SU-DHL-6 (cell line): ENCODE measurements at regions not wholly inside any gene's neighbourhood (a gene's known extent, or its start where the extent isn't known, plus 50 kb on each side); places are given as distances from the start of the nearest gene placed in this dataset.

ENCODE experiments used
- H2AFZ ChIP-seq: fragments of 200-600 bp; sonication (generic); 2 replicates; pipeline ENCODE4 v1.6.1; 2014; ENCODE audit warnings: low read depth, mild to moderate bottlenecking, moderate library complexity, mixed read lengths, antibody characterized with exemption, low read length; ENCODE audit not compliant: severe bottlenecking
- H3F3A ChIP-seq: fragments of 200-600 bp; shearing (Covaris generic); 2 replicates; pipeline ENCODE4 v1.6.0; 2016; ENCODE audit warnings: antibody characterized with exemption, mild to moderate bottlenecking; ENCODE audit not compliant: insufficient read depth
- H3K27ac ChIP-seq: fragments of 200-600 bp; sonication (generic); 2 replicates; pipeline ENCODE4 v1.5.1; 2016; ENCODE audit warnings: low read depth, mild to moderate bottlenecking, low read length, moderate library complexity, mixed read lengths
- H3K27me3 ChIP-seq: fragments of 200-600 bp; sonication (generic), shearing (Covaris generic); 2 replicates; pipeline ENCODE4 v1.6.0; 2014; ENCODE audit warnings: mild to moderate bottlenecking, low read length
- H3K36me3 ChIP-seq: fragments of 200-600 bp; sonication (generic); 2 replicates; pipeline ENCODE4 v1.6.1; 2014; ENCODE audit warnings: mild to moderate bottlenecking, low read length, mixed read lengths
- H3K4me2 ChIP-seq: fragments of 300-600, 200-600 bp; shearing (Covaris generic), sonication (generic); 2 replicates; pipeline ENCODE4 v1.6.0; 2014; ENCODE audit warnings: low read length, low read depth, mild to moderate bottlenecking; ENCODE audit not compliant: poor library complexity, severe bottlenecking
- H3K4me3 ChIP-seq: fragments of 200-600 bp; sonication (generic); 2 replicates; pipeline ENCODE4 v1.5.1; 2014; ENCODE audit warnings: antibody characterized with exemption, low read length, mild to moderate bottlenecking, mixed read lengths; ENCODE audit not compliant: insufficient read depth, poor library complexity, severe bottlenecking
- H3K79me2 ChIP-seq: fragments of 200-600 bp; sonication (generic); 2 replicates; pipeline ENCODE4 v1.6.1; 2014; ENCODE audit warnings: mild to moderate bottlenecking, low read length, moderate library complexity; ENCODE audit not compliant: insufficient read depth
- H3K9ac ChIP-seq: fragments of 200-600 bp; sonication (generic); 2 replicates; pipeline ENCODE4 v1.7.0; 2014; ENCODE audit warnings: mild to moderate bottlenecking, low read length
- H3K9me2 ChIP-seq: fragments of 200-600 bp; sonication (generic); replicated peaks from 2 replicates; pipeline ENCODE4 v1.6.1; 2014; ENCODE audit warnings: low read length; ENCODE audit not compliant: insufficient read depth
- H3K9me3 ChIP-seq: fragments of 200-600 bp; sonication (generic); 2 replicates; pipeline ENCODE4 v1.6.1; 2014; ENCODE audit warnings: low read length, mixed read lengths; ENCODE audit not compliant: insufficient read depth
- H4K20me1 ChIP-seq: fragments of 200-600 bp; sonication (generic); 2 replicates; pipeline ENCODE4 v1.6.1; 2014; ENCODE audit warnings: low read depth, mild to moderate bottlenecking, antibody characterized with exemption, low read length, moderate library complexity, mixed read lengths
- EZH2phosphoT487 ChIP-seq: fragments of 200-600 bp; sonication (generic), shearing (Covaris generic); conservative IDR thresholded peaks from 2 replicates; pipeline ENCODE4 v1.6.1; 2018; ENCODE audit warnings: mild to moderate bottlenecking, antibody characterized with exemption, low read length, moderate library complexity, mixed read lengths
- TF ChIP-seq, protein P1 (sequence below): fragments of 200-600 bp; sonication (generic); IDR thresholded peaks from one replicate; pipeline ENCODE4 v1.5.1; 2017; ENCODE audit warnings: antibody characterized with exemption, mild to moderate bottlenecking, low read length, moderate library complexity; ENCODE audit not compliant: insufficient read depth, poor library complexity, severe bottlenecking

DNA sequence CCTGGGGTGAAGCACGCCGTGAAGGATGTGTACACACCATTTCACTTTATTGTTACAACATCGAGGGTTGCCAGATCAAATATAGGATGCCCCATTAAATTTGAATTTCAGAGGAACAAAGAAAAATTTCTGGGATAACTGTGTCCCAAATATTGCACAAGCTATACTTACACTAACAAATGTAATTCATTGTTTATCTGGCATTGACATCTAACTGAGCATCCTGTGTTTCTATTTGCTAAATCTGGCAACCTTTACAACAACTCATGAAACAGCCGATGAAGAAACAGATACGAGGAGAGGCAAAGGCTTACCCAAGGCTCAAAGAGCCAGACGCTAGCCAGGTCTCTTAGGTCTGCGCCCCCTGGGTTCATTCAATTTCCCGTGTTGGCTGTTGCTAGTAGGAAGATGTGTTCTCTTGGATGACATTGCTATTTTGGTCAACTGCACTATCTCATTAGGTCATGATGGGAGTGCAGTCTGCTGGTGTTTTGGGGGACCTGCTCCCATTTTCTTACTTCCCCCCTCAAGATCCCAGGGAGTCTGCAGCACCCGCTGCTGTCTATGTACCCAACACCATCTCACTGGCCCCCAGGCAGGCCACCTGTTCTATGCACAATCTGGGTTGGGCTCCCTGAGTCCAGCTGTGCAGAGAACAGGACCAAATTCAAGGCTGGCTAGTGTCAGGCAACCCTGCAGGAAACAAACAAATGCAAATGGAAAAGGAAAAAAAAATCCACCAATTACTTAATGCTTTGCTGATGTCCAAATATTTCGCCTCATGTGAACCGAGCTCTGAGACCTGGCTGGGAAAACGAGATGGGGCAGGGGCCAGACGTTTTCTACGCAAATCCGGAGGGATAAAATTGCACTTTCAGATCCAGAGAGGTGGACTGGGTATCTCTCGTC is 560.9 kb downstream of the MIAT start:
- Histone ChIP-seq H3K4me3 (no peak overlapping the region), H3K27me3 (no peaks in the 10 kb centered on the region), H3K9me3 (no peaks in the 10 kb centered on the region), H2AFZ (no peak overlapping the region), H3F3A (no peaks in the 10 kb centered on the region), H3K9me2 (no peaks in the 10 kb centered on the region), H3K9ac (no peak overlapping the region), H3K36me3 (no peaks in the 10 kb centered on the region), H3K27ac (no peak overlapping the region), H3K4me2 (no peak overlapping the region), H4K20me1 (no peaks in the 10 kb centered on the region), H3K79me2 (no peaks in the 10 kb centered on the region)
- no peak for TF ChIP-seq EZH2phosphoT487
- TF ChIP-seq, protein P1, sequence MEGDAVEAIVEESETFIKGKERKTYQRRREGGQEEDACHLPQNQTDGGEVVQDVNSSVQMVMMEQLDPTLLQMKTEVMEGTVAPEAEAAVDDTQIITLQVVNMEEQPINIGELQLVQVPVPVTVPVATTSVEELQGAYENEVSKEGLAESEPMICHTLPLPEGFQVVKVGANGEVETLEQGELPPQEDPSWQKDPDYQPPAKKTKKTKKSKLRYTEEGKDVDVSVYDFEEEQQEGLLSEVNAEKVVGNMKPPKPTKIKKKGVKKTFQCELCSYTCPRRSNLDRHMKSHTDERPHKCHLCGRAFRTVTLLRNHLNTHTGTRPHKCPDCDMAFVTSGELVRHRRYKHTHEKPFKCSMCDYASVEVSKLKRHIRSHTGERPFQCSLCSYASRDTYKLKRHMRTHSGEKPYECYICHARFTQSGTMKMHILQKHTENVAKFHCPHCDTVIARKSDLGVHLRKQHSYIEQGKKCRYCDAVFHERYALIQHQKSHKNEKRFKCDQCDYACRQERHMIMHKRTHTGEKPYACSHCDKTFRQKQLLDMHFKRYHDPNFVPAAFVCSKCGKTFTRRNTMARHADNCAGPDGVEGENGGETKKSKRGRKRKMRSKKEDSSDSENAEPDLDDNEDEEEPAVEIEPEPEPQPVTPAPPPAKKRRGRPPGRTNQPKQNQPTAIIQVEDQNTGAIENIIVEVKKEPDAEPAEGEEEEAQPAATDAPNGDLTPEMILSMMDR: no peak

DNA sequence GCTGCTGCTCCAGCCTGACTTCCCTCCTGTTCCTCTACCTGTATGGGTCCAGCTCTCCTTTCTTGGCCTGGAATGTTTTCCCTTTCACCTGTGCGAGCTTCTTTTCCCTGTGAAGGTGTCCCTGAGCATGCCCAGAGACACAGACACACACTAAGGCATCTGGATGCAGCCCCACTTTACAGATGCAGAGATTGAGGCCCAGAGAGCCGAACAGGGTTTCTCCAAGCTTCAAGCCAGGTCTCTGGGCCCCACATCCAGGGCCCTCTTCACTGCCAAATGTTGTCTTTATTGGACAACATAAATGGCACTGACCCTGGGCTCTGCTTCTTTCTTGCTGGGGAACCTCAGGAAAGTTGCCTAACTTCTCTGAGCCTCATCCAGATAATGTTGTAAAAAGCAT is 561.6 kb downstream of the MIAT start:
- no peak overlapping the region for H3K4me2 ChIP-seq
- H3K9me2 ChIP-seq: no peaks in the 10 kb centered on the region
- H3K36me3 ChIP-seq: no peaks in the 10 kb centered on the region
- H3F3A ChIP-seq: no peaks in the 10 kb centered on the region
- no peaks in the 10 kb centered on the region for H3K9me3 ChIP-seq
- no peak overlapping the region for H2AFZ ChIP-seq
- H3K9ac ChIP-seq: no peak overlapping the region
- no peak overlapping the region for H3K4me3 ChIP-seq
- H3K79me2 ChIP-seq: no peaks in the 10 kb centered on the region
- no peak overlapping the region for H3K27ac ChIP-seq
- H4K20me1 ChIP-seq: no peaks in the 10 kb centered on the region
- H3K27me3 ChIP-seq: no peaks in the 10 kb centered on the region
- no peak for TF ChIP-seq EZH2phosphoT487
- TF ChIP-seq, protein P1: no peak

DNA sequence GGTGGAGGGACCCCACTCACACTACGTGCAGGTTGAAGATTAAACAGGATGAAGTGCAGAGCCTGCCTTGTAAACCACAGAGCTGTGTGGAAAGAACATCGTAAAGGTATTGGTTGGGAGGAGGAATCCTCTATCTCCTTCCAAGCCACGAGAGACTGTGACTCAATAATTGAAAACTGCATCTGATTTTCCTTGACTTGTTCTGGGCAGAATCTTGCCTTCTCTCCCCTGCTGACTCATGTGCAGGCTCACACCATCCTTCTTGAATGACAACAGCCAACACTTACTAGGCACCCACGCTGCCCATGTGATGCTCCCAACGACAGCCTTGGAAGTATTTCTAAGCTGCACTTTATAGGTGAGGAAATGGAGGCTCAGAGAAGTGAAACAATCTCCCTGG is 563.0 kb downstream of the MIAT start:
- H3F3A ChIP-seq: no peaks in the 10 kb centered on the region
- no peaks in the 10 kb centered on the region for H3K36me3 ChIP-seq
- H3K27ac ChIP-seq: no peak overlapping the region
- H3K9me2 ChIP-seq: no peaks in the 10 kb centered on the region
- H4K20me1 ChIP-seq: no peaks in the 10 kb centered on the region
- H3K4me2 ChIP-seq: no peak overlapping the region
- H3K27me3 ChIP-seq: no peaks in the 10 kb centered on the region
- H2AFZ ChIP-seq: no peak overlapping the region
- no peak for TF ChIP-seq EZH2phosphoT487
- TF ChIP-seq, protein P1: no peak
- no peaks in the 10 kb centered on the region for H3K79me2 ChIP-seq
- H3K4me3 ChIP-seq: no peak overlapping the region
- no peak overlapping the region for H3K9ac ChIP-seq
- H3K9me3 ChIP-seq: no peaks in the 10 kb centered on the region
